Smooth muscle cell (in vitro differentiated cells): ENCODE measurements at regions not wholly inside any gene's neighbourhood (a gene's known extent, or its start where the extent isn't known, plus 50 kb on each side); places are given as distances from the start of the nearest gene placed in this dataset.

Source experiments
- DNase-seq: peaks from one replicate; lab custom pipeline; 2025; ENCODE audit not compliant: unreplicated experiment; lab: John Stamatoyannopoulos, UW
- H2AFZ ChIP-seq: fragments of 200-600 bp; sonication (generic); 2 replicates; pipeline ENCODE4 v1.6.0; 2016; ENCODE audit warnings: antibody characterized with exemption, low read depth, mild to moderate bottlenecking
- H3F3A ChIP-seq: fragments of 200-600 bp; sonication (generic); 2 replicates; pipeline ENCODE4 v1.6.0; 2017; ENCODE audit warnings: antibody characterized with exemption, low read depth
- H3K27ac ChIP-seq: fragments of 200-600 bp; sonication (generic); 2 replicates; pipeline ENCODE4 v1.5.1; 2016; ENCODE audit warnings: low read depth, mild to moderate bottlenecking
- H3K27me3 ChIP-seq: fragments of 200-600 bp; sonication (generic); 2 replicates; pipeline ENCODE4 v1.6.1; 2016; ENCODE audit warnings: low read depth, mild to moderate bottlenecking
- H3K36me3 ChIP-seq: fragments of 200-600 bp; sonication (generic); 2 replicates; pipeline ENCODE4 v1.5.1; 2016; ENCODE audit warnings: low read depth
- H3K4me1 ChIP-seq: fragments of 200-600 bp; sonication (generic); 2 replicates; pipeline ENCODE4 v1.5.1; 2016; ENCODE audit warnings: low read depth
- H3K4me2 ChIP-seq: fragments of 200-600 bp; sonication (generic); 2 replicates; pipeline ENCODE4 v1.6.0; 2016; ENCODE audit warnings: mild to moderate bottlenecking
- H3K4me3 ChIP-seq: fragments of 200-600 bp; sonication (generic); 2 replicates; pipeline ENCODE4 v1.5.1; 2016; ENCODE audit warnings: mild to moderate bottlenecking
- H3K79me2 ChIP-seq: fragments of 200-600 bp; sonication (generic); 2 replicates; pipeline ENCODE4 v1.6.0; 2016; ENCODE audit warnings: low read depth, mild to moderate bottlenecking
- H3K9ac ChIP-seq: fragments of 200-600 bp; sonication (generic); 2 replicates; pipeline ENCODE4 v1.6.0; 2016; ENCODE audit warnings: low read depth
- H3K9me3 ChIP-seq: fragments of 200-600 bp; sonication (generic); replicated peaks from 2 replicates; pipeline ENCODE4 v1.5.1; 2016; ENCODE audit warnings: low read depth
- H4K20me1 ChIP-seq: fragments of 200-600 bp; sonication (generic); 2 replicates; pipeline ENCODE4 v1.6.0; 2016; ENCODE audit warnings: low read depth
- CTCF ChIP-seq: fragments of 200-600 bp; sonication (generic); IDR thresholded peaks from 2 replicates; pipeline ENCODE4 v1.5.1; 2017; ENCODE audit warnings: borderline replicate concordance, mild to moderate bottlenecking, antibody characterized with exemption; ENCODE audit not compliant: insufficient read depth, poor library complexity, severe bottlenecking
- WGBS: methylation state at CpG from one replicate; pipeline ENCODE4 v1.1.7; 2016; ENCODE audit warnings: low lambda C conversion rate; 5-methylcytosine and 5-hydroxymethylcytosine counted together

- no peaks in the 10 kb centered on the region for H4K20me1 ChIP-seq
- no peak overlapping the region for H3K4me3 ChIP-seq
- H3K36me3 ChIP-seq = no peaks in the 10 kb centered on the region
- H3K27me3 ChIP-seq = no peaks in the 10 kb centered on the region
- no peaks in the 10 kb centered on the region for H3K79me2 ChIP-seq
- H3F3A ChIP-seq = no peaks in the 10 kb centered on the region
- H3K27ac ChIP-seq = no peak overlapping the region
- H3K9me3 ChIP-seq = no peaks in the 10 kb centered on the region
- H3K4me2 ChIP-seq = no peak overlapping the region
- no peak for DNase-seq
- H3K4me1 ChIP-seq = no peaks in the 10 kb centered on the region
- no peak overlapping the region for H2AFZ ChIP-seq
- no peak for TF ChIP-seq CTCF
- no peak overlapping the region for H3K9ac ChIP-seq
Observed at GRCh38 chr4:66681962-66682361, 863.3 kb downstream of the CENPC start.

- H3K4me2 ChIP-seq = no peak overlapping the region
- no peak for TF ChIP-seq CTCF
- no peaks in the 10 kb centered on the region for H3K36me3 ChIP-seq
- no peak overlapping the region for H2AFZ ChIP-seq
- DNase-seq = no peak
- 93% methylated on average over 1 of the region's 1 CpG for WGBS
- no peaks in the 10 kb centered on the region for H3F3A ChIP-seq
- no peaks in the 10 kb centered on the region for H3K4me1 ChIP-seq
- H3K27ac ChIP-seq = no peak overlapping the region
- H3K9ac ChIP-seq = no peak overlapping the region
- no peaks in the 10 kb centered on the region for H3K27me3 ChIP-seq
- H3K79me2 ChIP-seq = no peaks in the 10 kb centered on the region
- H3K9me3 ChIP-seq = no peaks in the 10 kb centered on the region
- H3K4me3 ChIP-seq = no peak overlapping the region
- no peaks in the 10 kb centered on the region for H4K20me1 ChIP-seq
Observed at GRCh38 chr4:66667249-66667648, 878.1 kb downstream of the CENPC start.

- H2AFZ ChIP-seq = no peak overlapping the region
- H4K20me1 ChIP-seq = no peaks in the 10 kb centered on the region
- H3F3A ChIP-seq = no peaks in the 10 kb centered on the region
- H3K27me3 ChIP-seq = peaks cover 6% of the 10 kb centered on the region
- no peak overlapping the region for H3K4me2 ChIP-seq
- no peak for TF ChIP-seq CTCF
- H3K79me2 ChIP-seq = no peaks in the 10 kb centered on the region
- DNase-seq = no peak
- H3K9ac ChIP-seq = no peak overlapping the region
- H3K9me3 ChIP-seq = no peaks in the 10 kb centered on the region
- no peaks in the 10 kb centered on the region for H3K4me1 ChIP-seq
- no peak overlapping the region for H3K4me3 ChIP-seq
- WGBS = 76% methylated on average over 3 of the region's 3 CpGs
- no peaks in the 10 kb centered on the region for H3K36me3 ChIP-seq
- H3K27ac ChIP-seq = no peak overlapping the region
Observed at GRCh38 chr4:66662620-66663019, 882.7 kb downstream of the CENPC start.

- 68% methylated on average over 2 of the region's 2 CpGs for WGBS
- no peak for TF ChIP-seq CTCF
- Histone ChIP-seq H3K9me3 (no peaks in the 10 kb centered on the region), H3K27me3 (peaks cover 6% of the 10 kb centered on the region), H3F3A (no peaks in the 10 kb centered on the region), H2AFZ (no peak overlapping the region), H3K4me1 (no peaks in the 10 kb centered on the region), H3K4me2 (no peak overlapping the region), H3K79me2 (no peaks in the 10 kb centered on the region), H3K27ac (no peak overlapping the region), H3K36me3 (no peaks in the 10 kb centered on the region), H3K4me3 (no peak overlapping the region), H4K20me1 (no peaks in the 10 kb centered on the region), H3K9ac (no peak overlapping the region)
- no peak for DNase-seq
Observed at GRCh38 chr4:66658809-66659208, 886.5 kb downstream of the CENPC start.
